Right cardiac atrium (tissue), 5 donors: ENCODE measurements at regions not wholly inside any gene's neighbourhood (a gene's known extent, or its start where the extent isn't known, plus 50 kb on each side); places are given as distances from the start of the nearest gene placed in this dataset.

Experiments used
- ATAC-seq, 2 donors: fragments of 200-7000 bp; cut with Tn5 transposase; one replicate each; pipeline versions ENCODE4 v1.8.0 to v1.9.1; 2020; ENCODE audit warnings: moderate library complexity in 2 of 2, mild to moderate bottlenecking in 1 of 2
- DNase-seq, 3 donors: peaks; one replicate each; pipeline ENCODE4 v3.0.0-alpha.2; 2020
- H3K27ac ChIP-seq: one replicate; pipeline ENCODE4 v1.5.1; 2013; ENCODE audit warnings: mild to moderate bottlenecking, low read length, control low read depth, moderate library complexity
- H3K27me3 ChIP-seq: one replicate; pipeline ENCODE4 v1.6.1; 2013; ENCODE audit not compliant: control insufficient read depth, insufficient read depth
- H3K4me1 ChIP-seq: one replicate; pipeline ENCODE4 v1.6.1; 2013; ENCODE audit warnings: low read length; ENCODE audit not compliant: control insufficient read depth, insufficient read depth
- H3K4me3 ChIP-seq: one replicate; pipeline ENCODE4 v1.5.1; 2013; ENCODE audit warnings: low read length, control low read depth
- H3K9me3 ChIP-seq: one replicate; pipeline ENCODE4 v1.6.1; 2013; ENCODE audit warnings: low read length; ENCODE audit not compliant: control insufficient read depth
- whole genome bisulfite sequencing: extraction: QIAGEN DNeasy Blood & Tissue Kit; methylation state at CpG from one replicate; pipeline ENCODE4 v1.1.7; 2013; 5-methylcytosine and 5-hydroxymethylcytosine counted together
- intact Hi-C, 4 donors: fragments of 100-400 bp; cut with DNase I; formaldehyde crosslinking; loops; one replicate each; pipeline versions ENCODE4 v1.11.0 to v1.14.0; 2022 to 2023
- donor health status: healthy with polysubstance abuse.
- donor health status: DM: no; HTN: yes; CAD: no.
- donor health status: DM: no; HTN: no; CAD: no.
- donor health status: DM: no; HTN: yes; CAD: no; lungs with severe emphysema.
- donor health status: DM: yes; HTN: yes; CAD: no.

DNA sequence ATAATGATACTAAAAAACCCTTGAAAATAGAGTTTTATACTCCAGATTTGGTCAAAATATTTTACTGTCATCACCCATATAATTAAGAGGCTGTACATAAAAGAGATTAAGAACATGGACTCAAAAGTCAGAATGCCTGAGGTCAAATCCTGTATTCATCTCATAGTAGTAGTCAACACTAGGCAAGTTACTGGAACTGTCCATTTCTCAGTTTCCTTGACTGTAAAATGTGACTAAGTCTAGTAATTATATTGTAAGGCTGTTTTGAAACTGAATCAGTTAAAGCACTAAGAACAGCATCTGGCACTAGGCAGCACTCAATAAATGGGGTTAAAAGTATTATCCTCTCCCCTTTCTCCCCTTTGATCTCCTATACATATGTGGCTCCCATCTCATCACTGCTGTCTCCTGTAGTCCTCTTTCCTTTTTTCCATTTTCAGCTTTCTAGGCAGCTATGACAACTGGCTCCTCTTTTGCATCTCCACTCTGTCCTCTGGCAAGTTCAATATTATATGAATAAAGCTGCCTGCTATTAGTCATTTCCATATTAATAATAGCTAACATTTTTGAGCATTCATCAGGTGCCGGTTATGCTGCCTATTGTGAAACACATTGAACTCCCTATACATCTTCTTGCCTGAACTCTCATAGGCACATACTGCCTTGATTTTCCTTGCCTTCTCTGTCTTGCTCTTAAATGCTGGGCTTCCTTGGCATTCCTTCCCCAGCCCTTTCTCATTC, 185.8 kb upstream of the NREP start:
- 95% methylated on average over 1 of the region's 1 CpG for WGBS
- Histone ChIP-seq H3K4me1 (peaks cover under 1% of the 10 kb centered on the region), H3K9me3 (no peaks in the 10 kb centered on the region), H3K27ac (no peak overlapping the region), H3K27me3 (no peaks in the 10 kb centered on the region), H3K4me3 (no peak overlapping the region)
- ATAC-seq: no peak
- intact Hi-C loops: no loop called here
- no peak for DNase-seq

DNA sequence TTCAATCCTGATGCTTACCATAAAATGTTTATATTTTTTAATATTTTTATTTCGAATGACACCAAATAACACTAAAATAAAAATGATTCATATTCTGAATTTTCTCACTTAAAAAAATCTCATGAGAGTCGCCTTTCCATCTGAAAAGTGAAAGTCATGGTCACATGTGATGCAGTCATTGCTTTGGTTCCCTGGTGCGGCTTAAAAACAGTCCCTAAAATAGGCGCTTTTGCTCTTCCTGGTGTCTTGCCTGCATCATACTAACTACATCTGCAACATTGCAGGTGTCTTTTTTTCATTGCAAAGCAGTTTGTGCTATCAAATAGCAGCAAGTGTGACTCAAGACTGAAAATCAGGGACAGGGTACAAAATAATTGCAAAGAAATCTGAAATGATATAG, 185.2 kb upstream of the NREP start:
- no peaks in the 10 kb centered on the region for H3K9me3 ChIP-seq
- peaks cover 2% of the 10 kb centered on the region for H3K4me1 ChIP-seq
- no peak for ATAC-seq
- H3K4me3 ChIP-seq: no peak overlapping the region
- no peaks in the 10 kb centered on the region for H3K27me3 ChIP-seq
- intact Hi-C loops: no loop called here
- no peak overlapping the region for H3K27ac ChIP-seq
- DNase-seq: no peak
- WGBS: 92% methylated on average over 4 of the region's 4 CpGs

DNA sequence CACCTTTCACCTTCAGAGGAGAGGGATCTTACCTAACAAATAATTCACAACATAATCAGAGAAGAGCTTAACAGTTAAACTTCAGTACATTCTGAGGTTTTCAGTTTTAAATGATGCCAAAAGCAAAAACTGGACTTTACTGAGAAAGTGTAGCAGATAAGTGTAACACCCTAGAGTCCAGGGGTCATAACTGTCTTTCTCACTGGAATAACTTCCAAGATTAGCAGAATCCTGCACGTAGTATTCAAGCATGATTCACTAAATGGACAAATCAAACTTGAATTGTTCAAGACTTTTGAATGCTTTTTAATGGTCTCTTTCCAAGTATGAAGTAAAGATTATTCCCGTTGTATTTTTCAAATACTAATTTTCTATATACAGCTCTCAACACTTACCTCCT, 180.1 kb upstream of the NREP start:
- ATAC-seq (no peak), DNase-seq (no peak)
- Histone ChIP-seq H3K4me3 (no peak overlapping the region), H3K9me3 (no peaks in the 10 kb centered on the region), H3K27ac (no peak overlapping the region), H3K27me3 (no peaks in the 10 kb centered on the region), H3K4me1 (peaks cover 2% of the 10 kb centered on the region)
- intact Hi-C loops: no loop called here
- WGBS: 37% methylated on average over 2 of the region's 2 CpGs

DNA sequence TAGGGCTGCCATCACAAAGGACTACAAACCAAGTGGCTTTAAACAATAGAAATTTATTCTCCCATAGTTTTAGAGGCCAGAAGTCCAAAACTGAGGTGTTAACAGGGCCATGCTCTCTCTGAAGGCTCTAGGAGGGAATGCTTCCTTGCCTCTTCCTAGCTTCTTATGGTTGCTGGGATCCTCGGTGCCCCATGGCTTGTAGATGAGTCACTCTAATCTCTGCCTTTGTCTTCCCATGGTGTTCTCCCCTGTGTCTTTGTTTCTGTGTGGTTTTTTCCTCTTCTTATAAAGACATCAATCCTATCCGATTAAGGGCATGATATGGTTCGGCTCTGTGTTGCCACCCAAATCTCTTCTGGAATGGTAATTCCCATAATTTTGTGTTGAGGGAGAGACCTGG, 178.8 kb upstream of the NREP start:
- no peak for DNase-seq
- H3K4me3 ChIP-seq: no peak overlapping the region
- H3K4me1 ChIP-seq: peaks cover 2% of the 10 kb centered on the region
- intact Hi-C loops: no loop called here
- no peak for ATAC-seq
- 97% methylated on average over 3 of the region's 3 CpGs for WGBS
- H3K27ac ChIP-seq: no peak overlapping the region
- no peaks in the 10 kb centered on the region for H3K27me3 ChIP-seq
- no peaks in the 10 kb centered on the region for H3K9me3 ChIP-seq

DNA sequence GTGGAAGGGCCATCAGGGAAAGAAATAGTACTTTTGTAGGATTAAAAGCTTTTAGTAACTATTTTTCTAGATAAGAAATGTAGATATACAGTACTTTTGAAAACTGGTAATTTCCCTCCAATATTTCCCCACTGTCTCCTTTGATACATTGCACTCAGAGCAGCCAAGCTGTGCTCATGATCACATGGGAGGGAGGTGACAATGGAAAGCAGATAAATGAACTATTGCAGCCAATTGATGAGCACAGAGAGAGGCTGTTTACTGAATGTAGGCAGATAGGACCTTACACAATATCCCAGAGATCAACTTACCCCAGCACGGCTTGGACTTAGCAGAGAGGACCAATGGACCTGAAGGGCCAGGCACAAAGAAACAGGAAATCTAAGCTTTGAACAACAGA, 178.0 kb upstream of the NREP start:
- Histone ChIP-seq H3K27ac (no peak overlapping the region), H3K27me3 (no peaks in the 10 kb centered on the region), H3K4me1 (peaks cover 2% of the 10 kb centered on the region), H3K4me3 (no peak overlapping the region), H3K9me3 (no peaks in the 10 kb centered on the region)
- ATAC-seq (no peak), DNase-seq (no peak)
- intact Hi-C loops: no loop called here
- WGBS: 86% methylated on average over 1 of the region's 1 CpG

DNA sequence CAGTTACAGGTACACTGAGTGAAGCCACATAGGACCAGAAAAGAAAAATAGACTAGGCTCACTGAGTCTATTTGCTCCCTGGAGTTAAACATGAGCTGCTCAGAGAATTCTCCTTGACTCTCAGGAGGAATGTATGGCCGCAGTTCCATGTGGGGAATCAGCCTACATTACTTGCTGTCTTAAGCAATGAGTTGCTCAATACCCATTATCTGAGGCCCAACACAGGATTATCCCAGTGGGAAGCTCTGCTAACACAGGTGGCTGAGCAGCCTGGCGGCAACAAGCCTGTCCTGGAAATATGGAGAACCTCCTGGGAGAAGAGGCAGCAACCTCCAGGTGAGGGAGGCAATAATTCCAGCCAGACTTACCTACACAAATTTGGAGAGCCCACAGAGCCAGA, 177.5 kb upstream of the NREP start:
- no peak overlapping the region for H3K27ac ChIP-seq
- DNase-seq (no peak), ATAC-seq (no peak)
- intact Hi-C loops: no loop called here
- no peak overlapping the region for H3K4me3 ChIP-seq
- H3K4me1 ChIP-seq: peaks cover 2% of the 10 kb centered on the region
- no peaks in the 10 kb centered on the region for H3K9me3 ChIP-seq
- no peaks in the 10 kb centered on the region for H3K27me3 ChIP-seq
- 71% methylated on average over 2 of the region's 2 CpGs for WGBS

DNA sequence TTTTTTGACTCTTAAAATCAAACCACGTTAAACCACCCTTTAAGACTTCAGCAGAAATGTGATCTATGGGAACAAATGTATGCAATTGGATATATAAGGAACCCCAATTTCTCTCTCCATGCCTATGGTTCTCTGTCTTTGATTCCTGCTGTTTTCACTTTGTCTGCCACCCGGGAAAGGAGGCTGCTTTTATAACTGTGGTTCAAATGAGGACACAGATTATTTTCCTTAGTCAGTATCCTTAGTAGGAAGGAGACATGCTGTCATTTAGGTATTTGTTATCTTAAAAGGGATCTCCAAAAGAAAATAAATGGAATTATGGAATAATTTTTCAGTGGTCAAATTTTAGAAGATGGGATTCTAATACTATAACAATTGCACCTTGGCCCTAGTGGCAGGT, 176.1 kb upstream of the NREP start:
- 40% methylated on average over 2 of the region's 2 CpGs for WGBS

DNA sequence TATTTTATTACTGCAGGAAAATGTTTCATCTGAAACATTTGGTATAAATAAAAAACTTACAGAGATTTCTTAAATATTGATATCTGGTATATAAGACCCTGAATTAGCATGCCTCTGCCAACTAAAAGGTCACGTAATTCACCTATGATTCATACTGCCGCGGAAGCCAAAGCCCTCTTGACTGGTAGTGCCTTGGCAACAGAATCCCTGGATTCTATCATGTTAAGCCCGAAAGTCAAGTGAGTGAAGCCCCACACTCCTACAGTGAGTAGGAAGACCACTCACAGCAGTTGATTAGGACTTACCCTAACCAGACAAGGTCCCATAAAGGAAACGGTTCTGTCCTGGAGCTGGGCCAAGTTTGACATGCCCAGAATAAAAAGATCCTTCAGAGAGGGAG, 175.6 kb upstream of the NREP start:
- H3K4me1 ChIP-seq: no peaks in the 10 kb centered on the region
- WGBS: 47% methylated on average over 5 of the region's 5 CpGs
- peak in 1 of 2 donors; percentile 45 for ATAC-seq
- no peaks in the 10 kb centered on the region for H3K9me3 ChIP-seq
- no peak overlapping the region for H3K4me3 ChIP-seq
- no peaks in the 10 kb centered on the region for H3K27me3 ChIP-seq
- H3K27ac ChIP-seq: no peak overlapping the region
- intact Hi-C loops: no loop called here
- DNase-seq: peak in 2 of 3 donors; percentile 12 to 15

More for the DNA sequence above, 176.1 kb upstream of the NREP start:
- DNase-seq (no peak), ATAC-seq (no peak)
- Histone ChIP-seq H3K27ac (no peak overlapping the region), H3K4me3 (no peak overlapping the region), H3K27me3 (no peaks in the 10 kb centered on the region), H3K9me3 (no peaks in the 10 kb centered on the region), H3K4me1 (peaks cover 2% of the 10 kb centered on the region)
- intact Hi-C loops: no loop called here

DNA sequence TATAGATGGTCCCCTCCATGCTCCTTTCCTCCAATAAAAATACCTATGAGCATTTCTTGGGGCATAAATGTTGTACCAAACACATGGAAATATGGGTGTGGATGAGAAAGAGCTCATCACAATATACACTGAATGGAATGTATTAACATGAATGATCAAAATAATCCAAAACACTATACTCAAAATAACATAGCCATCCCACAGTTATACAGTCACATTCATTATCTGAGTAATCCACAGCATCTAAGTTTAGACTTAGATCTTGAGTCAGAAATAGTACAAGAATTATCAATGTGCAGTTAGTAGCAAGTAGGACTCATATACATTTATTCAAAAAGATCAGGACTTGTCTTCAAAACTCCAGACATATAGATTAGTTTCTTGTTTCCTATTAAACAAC, 175.2 kb upstream of the NREP start:
- Histone ChIP-seq H3K27ac (no peak overlapping the region), H3K9me3 (no peaks in the 10 kb centered on the region), H3K27me3 (no peaks in the 10 kb centered on the region), H3K4me3 (no peak overlapping the region), H3K4me1 (no peaks in the 10 kb centered on the region)
- no peak for ATAC-seq
- intact Hi-C loops: no loop called here
- DNase-seq: no peak

DNA sequence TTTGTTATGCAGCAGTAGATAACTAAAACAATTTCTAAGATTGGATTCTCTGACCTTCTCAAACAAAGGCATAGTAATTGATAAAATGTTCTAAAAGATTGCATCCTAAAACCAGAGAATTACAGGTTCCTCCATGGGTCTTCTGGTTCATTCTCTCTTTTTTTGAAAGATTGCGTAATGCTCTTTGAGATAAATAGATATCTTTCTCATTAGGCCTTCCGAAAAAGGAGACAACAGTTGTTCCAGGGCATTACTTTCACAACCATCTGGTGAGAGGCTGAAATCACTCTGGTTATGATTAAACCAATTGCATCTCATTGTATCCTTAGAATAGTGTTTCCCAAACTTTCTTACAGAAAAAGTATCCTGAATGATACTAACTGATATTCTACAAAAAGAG, 174.7 kb upstream of the NREP start:
- H3K27me3 ChIP-seq: no peaks in the 10 kb centered on the region
- H3K4me3 ChIP-seq: no peak overlapping the region
- 90% methylated on average over 2 of the region's 2 CpGs for WGBS
- H3K4me1 ChIP-seq: no peaks in the 10 kb centered on the region
- intact Hi-C loops: no loop called here
- no peaks in the 10 kb centered on the region for H3K9me3 ChIP-seq
- no peak overlapping the region for H3K27ac ChIP-seq
- no peak for DNase-seq
- no peak for ATAC-seq

DNA sequence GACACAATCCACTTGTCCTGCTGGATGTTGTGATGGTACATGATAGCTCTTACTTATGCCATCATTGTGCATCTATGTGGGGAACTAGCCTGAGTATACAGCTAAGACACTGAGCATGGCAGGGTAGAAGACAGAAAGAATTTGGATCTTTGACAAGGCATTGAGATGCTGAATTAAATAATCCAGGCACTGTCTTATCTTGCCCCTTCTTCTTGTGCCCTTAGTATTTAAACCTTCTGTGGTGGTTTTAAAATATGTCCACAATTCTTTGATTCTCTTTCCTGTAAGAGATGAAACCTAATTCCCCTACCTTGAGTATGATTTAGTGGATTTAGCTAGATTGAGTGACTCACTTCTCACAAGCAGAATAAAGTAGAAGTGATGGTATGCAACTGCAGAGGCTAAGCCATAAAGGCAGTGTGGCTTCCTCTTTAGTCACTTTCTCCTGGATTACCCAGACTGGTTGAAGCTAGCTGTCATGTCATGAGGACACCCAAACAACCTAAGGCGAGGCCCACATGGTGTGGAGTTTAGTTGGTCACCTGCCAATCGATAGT, 174.0 kb upstream of the NREP start:
- DNase-seq (no peak), ATAC-seq (no peak)
- H3K9me3 ChIP-seq: no peaks in the 10 kb centered on the region
- intact Hi-C loops: no loop called here
- no peaks in the 10 kb centered on the region for H3K27me3 ChIP-seq
- H3K4me1 ChIP-seq: no peaks in the 10 kb centered on the region
- WGBS: 87% methylated on average over 2 of the region's 2 CpGs
- H3K27ac ChIP-seq: no peak overlapping the region
- H3K4me3 ChIP-seq: no peak overlapping the region

DNA sequence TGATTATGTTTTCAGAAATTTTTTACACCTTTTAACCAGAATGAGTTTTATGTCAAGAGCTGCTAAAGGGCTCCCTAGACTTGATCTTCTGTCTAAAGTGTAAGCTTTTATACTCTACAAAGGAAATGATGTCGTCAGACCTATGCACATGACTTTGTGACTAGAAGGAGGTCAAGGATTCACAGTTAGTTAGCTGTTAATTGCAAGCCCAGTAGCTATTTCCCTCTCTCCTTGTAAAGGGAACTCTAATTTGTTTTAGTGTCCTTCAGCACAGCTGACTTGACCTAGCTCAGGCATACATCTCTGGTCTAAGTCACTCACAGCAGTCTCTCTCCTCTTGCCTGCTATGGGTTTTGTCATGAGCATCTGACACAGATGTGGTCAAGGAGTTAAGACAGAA, 173.5 kb upstream of the NREP start:
- ATAC-seq (no peak), DNase-seq (no peak)
- no peak overlapping the region for H3K27ac ChIP-seq
- 64% methylated on average over 1 of the region's 1 CpG for WGBS
- no peaks in the 10 kb centered on the region for H3K9me3 ChIP-seq
- intact Hi-C loops: no loop called here
- no peak overlapping the region for H3K4me3 ChIP-seq
- no peaks in the 10 kb centered on the region for H3K4me1 ChIP-seq
- no peaks in the 10 kb centered on the region for H3K27me3 ChIP-seq
